Endodermal cell (in vitro differentiated cells): ENCODE measurements at regions not wholly inside any gene's neighbourhood (a gene's known extent, or its start where the extent isn't known, plus 50 kb on each side); places are given as distances from the start of the nearest gene placed in this dataset.

Experiments
- DNase-seq: peaks from one replicate; pipeline ENCODE4 v3.0.0-alpha.2; 2017
- H3K27ac ChIP-seq: 2 replicates; pipeline ENCODE4 v1.5.1; 2013; ENCODE audit warnings: mild to moderate bottlenecking, low read depth, low read length, moderate library complexity
- H3K27me3 ChIP-seq: 2 replicates; pipeline ENCODE4 v1.6.1; 2013; ENCODE audit warnings: mild to moderate bottlenecking, low read length, moderate library complexity; ENCODE audit not compliant: insufficient read depth, control insufficient read depth, poor library complexity, severe bottlenecking
- H3K36me3 ChIP-seq: 2 replicates; pipeline ENCODE4 v1.7.0; 2013; ENCODE audit warnings: mild to moderate bottlenecking, low read length, moderate library complexity; ENCODE audit not compliant: control insufficient read depth, insufficient read depth
- H3K4me1 ChIP-seq: one replicate; pipeline ENCODE4 v1.7.0; 2013; ENCODE audit warnings: low read length; ENCODE audit not compliant: control insufficient read depth, insufficient read depth
- H3K4me3 ChIP-seq: 2 replicates; pipeline ENCODE4 v1.5.1; 2013; ENCODE audit warnings: mild to moderate bottlenecking, low read length, moderate library complexity
- H3K9ac ChIP-seq: 2 replicates; pipeline ENCODE4 v1.6.1; 2013; ENCODE audit warnings: mild to moderate bottlenecking, low read length, moderate library complexity; ENCODE audit not compliant: poor library complexity, severe bottlenecking; ENCODE audit errors: extremely low read depth
- H3K9me3 ChIP-seq: 2 replicates; pipeline ENCODE4 v1.6.1; 2013; ENCODE audit warnings: mild to moderate bottlenecking, low read length, moderate library complexity; ENCODE audit not compliant: control insufficient read depth
- H3K27ac Mint-ChIP-seq: 2 replicates; pipeline ENCODE4 v1.8.0; 2020; ENCODE audit warnings: mixed read lengths
- H3K27me3 Mint-ChIP-seq: 2 replicates; pipeline ENCODE4 v1.8.0; 2021; ENCODE audit warnings: mild to moderate bottlenecking, mixed read lengths; ENCODE audit not compliant: insufficient read depth
- H3K36me3 Mint-ChIP-seq: 2 replicates; pipeline ENCODE4 v1.8.0; 2020; ENCODE audit warnings: low read depth, mixed read lengths
- H3K4me1 Mint-ChIP-seq: 2 replicates; pipeline ENCODE4 v1.8.0; 2020; ENCODE audit warnings: mixed read lengths
- H3K4me3 Mint-ChIP-seq: 2 replicates; pipeline ENCODE4 v1.8.0; 2020; ENCODE audit warnings: mild to moderate bottlenecking, moderate library complexity, mixed read lengths
- H3K9me3 Mint-ChIP-seq: 2 replicates; pipeline ENCODE4 v1.8.0; 2020; ENCODE audit warnings: mild to moderate bottlenecking, mixed read lengths
- WGBS, 2 experiments: methylation state at CpG; one replicate each; pipeline versions ENCODE4 v1.1.5 to v1.1.7; 2013; ENCODE audit warnings: missing lambda C conversion rate in 2 of 2, mixed read lengths in 1 of 2; ENCODE audit not compliant: insufficient coverage in 1 of 2, insufficient read length in 1 of 2; 5-methylcytosine and 5-hydroxymethylcytosine counted together
- TF ChIP-seq, protein P1 (sequence below): fragments of 200-600 bp; sonication (generic); conservative IDR thresholded peaks from 2 replicates; pipeline ENCODE4 v1.5.0; 2021; ENCODE audit warnings: antibody characterized with exemption, mild to moderate bottlenecking

- no peak overlapping the region for H3K27ac ChIP-seq
- peaks cover 7% of the 10 kb centered on the region for H3K4me1 ChIP-seq
- WGBS, 2 experiments = 99 to 100% methylated on average over 1 to 3 of the region's 3 CpGs
- no peaks in the 10 kb centered on the region for H3K36me3 ChIP-seq
- no peaks in the 10 kb centered on the region for H3K27me3 ChIP-seq
- TF ChIP-seq, protein P1, sequence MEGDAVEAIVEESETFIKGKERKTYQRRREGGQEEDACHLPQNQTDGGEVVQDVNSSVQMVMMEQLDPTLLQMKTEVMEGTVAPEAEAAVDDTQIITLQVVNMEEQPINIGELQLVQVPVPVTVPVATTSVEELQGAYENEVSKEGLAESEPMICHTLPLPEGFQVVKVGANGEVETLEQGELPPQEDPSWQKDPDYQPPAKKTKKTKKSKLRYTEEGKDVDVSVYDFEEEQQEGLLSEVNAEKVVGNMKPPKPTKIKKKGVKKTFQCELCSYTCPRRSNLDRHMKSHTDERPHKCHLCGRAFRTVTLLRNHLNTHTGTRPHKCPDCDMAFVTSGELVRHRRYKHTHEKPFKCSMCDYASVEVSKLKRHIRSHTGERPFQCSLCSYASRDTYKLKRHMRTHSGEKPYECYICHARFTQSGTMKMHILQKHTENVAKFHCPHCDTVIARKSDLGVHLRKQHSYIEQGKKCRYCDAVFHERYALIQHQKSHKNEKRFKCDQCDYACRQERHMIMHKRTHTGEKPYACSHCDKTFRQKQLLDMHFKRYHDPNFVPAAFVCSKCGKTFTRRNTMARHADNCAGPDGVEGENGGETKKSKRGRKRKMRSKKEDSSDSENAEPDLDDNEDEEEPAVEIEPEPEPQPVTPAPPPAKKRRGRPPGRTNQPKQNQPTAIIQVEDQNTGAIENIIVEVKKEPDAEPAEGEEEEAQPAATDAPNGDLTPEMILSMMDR = no peak
- Mint-ChIP-seq H3K4me1 (peaks cover 34% of the 10 kb centered on the region), H3K27ac (no peak overlapping the region), H3K4me3 (no peak overlapping the region), H3K36me3 (no peaks in the 10 kb centered on the region), H3K27me3 (no peaks in the 10 kb centered on the region), H3K9me3 (no peaks in the 10 kb centered on the region)
- no peaks in the 10 kb centered on the region for H3K9me3 ChIP-seq
- H3K4me3 ChIP-seq = no peak overlapping the region
- no peak for DNase-seq
- no peak overlapping the region for H3K9ac ChIP-seq
These were observed 129.8 kb upstream of the USP15 start for GRCh38 chr12:62130402-62130801.

DNA sequence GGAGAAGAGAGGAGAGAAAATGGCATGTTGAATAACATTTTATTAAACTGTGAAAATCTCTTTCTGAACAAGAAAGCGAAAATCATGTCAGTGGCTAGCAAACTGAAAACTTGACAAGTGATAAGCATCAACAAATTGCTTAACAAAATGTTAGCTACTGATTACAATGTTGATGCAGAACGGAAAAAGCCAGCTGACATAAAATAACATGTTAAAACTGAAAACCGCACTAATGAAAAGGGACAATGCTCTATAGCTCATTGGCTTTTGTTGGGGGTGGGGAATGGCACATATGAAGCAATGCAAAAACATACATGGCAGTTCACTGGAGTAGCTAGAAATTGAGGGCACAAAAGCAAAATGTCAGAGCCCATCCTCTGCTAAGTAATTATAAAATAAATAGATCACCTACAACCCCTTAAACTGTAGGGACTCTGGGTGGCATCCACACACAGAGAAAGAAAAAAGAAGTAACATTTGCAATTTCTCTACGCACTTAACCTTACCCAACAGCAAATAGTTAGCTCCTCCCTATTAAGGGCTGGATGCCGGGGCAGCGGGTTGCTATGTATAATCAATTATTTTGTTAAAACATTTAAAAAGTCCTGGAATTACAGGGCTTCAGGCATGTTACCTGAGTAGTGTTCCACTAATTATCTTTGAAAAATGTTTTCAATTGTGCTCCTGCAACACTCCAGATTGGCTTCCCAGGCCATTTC is 129.2 kb upstream of the USP15 start:
- no peak for DNase-seq
- Histone ChIP-seq H3K9me3 (no peaks in the 10 kb centered on the region), H3K4me1 (peaks cover 7% of the 10 kb centered on the region), H3K4me3 (no peak overlapping the region), H3K27ac (no peak overlapping the region), H3K9ac (no peak overlapping the region), H3K36me3 (no peaks in the 10 kb centered on the region), H3K27me3 (no peaks in the 10 kb centered on the region)
- TF ChIP-seq, protein P1 = no peak
- 87 to 93% methylated on average over 3 to 5 of the region's 6 CpGs for WGBS, 2 experiments
- no peak overlapping the region for H3K27ac Mint-ChIP-seq
- H3K36me3 Mint-ChIP-seq = no peaks in the 10 kb centered on the region
- H3K4me1 Mint-ChIP-seq = peaks cover 34% of the 10 kb centered on the region
- H3K9me3 Mint-ChIP-seq = no peaks in the 10 kb centered on the region
- no peak overlapping the region for H3K4me3 Mint-ChIP-seq
- H3K27me3 Mint-ChIP-seq = no peaks in the 10 kb centered on the region

DNA sequence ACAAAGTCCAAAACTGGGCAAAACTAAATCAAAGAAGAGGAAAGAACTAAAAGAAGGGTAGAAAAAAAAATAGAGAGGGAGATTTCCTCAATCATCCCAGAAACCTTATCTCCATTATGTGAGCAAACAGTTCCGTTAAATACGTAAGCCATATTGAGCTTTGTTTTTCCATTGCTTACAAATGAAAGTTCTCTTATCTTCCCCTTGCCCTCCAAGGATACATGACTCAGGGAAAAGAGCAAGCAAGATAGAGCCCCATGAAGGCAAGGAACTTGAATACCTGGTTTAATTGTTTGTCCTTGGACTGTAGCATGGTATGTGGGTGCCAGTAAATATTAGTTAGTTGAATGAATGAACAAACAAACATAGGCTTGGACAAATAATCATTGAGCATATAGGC is 126.8 kb upstream of the USP15 start:
- no peaks in the 10 kb centered on the region for H3K27me3 Mint-ChIP-seq
- WGBS, 2 experiments = 94% methylated on average over 2 of the region's 2 CpGs; no CpG with 5 or more reads in 1 of the 2 experiments
- H3K9me3 Mint-ChIP-seq = no peaks in the 10 kb centered on the region

More for the DNA sequence above, 126.8 kb upstream of the USP15 start:
- Mint-ChIP-seq H3K4me1 (peaks cover 25% of the 10 kb centered on the region), H3K27ac (no peak overlapping the region), H3K4me3 (no peak overlapping the region), H3K36me3 (no peaks in the 10 kb centered on the region)
- Histone ChIP-seq H3K4me3 (no peak overlapping the region), H3K27me3 (no peaks in the 10 kb centered on the region), H3K27ac (no peak overlapping the region), H3K36me3 (no peaks in the 10 kb centered on the region), H3K9me3 (no peaks in the 10 kb centered on the region), H3K4me1 (peaks cover 7% of the 10 kb centered on the region), H3K9ac (no peak overlapping the region)
- no peak for DNase-seq
- TF ChIP-seq, protein P1 = no peak
